LNCaP clone FGC (cell line): ENCODE measurements at regions not wholly inside any gene's neighbourhood (a gene's known extent, or its start where the extent isn't known, plus 50 kb on each side); places are given as distances from the start of the nearest gene placed in this dataset.

Experiments
- DNase-seq: peaks from one replicate; pipeline ENCODE4 v3.0.0-alpha.2; 2011; ENCODE audit warnings: low read depth
- H3K4me3 ChIP-seq: 2 replicates; pipeline ENCODE4 v1.5.1; 2011; ENCODE audit warnings: mild to moderate bottlenecking, low read depth, low read length, control low read depth
- CTCF ChIP-seq: IDR thresholded peaks from 2 replicates; pipeline ENCODE4 v1.5.1; 2012; ENCODE audit warnings: mild to moderate bottlenecking; ENCODE audit not compliant: control insufficient read depth, insufficient read depth; ENCODE audit errors: extremely low read depth

DNA sequence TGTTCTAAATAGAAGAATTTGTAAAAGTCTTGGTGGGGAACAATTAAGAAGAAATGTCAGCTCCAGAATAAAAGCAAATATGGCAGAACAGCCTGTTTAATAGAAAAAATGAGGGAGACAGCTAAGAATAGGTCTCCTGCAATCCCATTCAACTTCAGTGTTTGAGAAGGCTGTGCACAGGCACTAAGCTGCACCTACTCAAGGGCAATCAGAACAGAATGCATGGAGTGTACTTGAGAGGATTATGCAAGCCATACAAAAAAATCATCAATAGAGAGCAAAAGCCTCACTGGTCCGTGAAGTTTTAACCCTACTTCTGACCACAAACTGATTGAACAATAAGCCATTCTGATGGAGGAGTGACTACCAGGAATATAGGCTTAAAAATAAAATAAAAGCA, 690.7 kb upstream of the PCDH15 start:
- DNase-seq: no peak
- TF ChIP-seq CTCF: no peak
- no peak overlapping the region for H3K4me3 ChIP-seq

- no peak overlapping the region for H3K4me3 ChIP-seq
- no peak for DNase-seq
- TF ChIP-seq CTCF: no peak
These were observed 684.8 kb upstream of the PCDH15 start for GRCh38 chr10:55485827-55486226.

GRCh38 chr10:55476129-55476528, 675.1 kb upstream of the PCDH15 start:
- no peak overlapping the region for H3K4me3 ChIP-seq
- no peak for TF ChIP-seq CTCF
- no peak for DNase-seq

- no peak for TF ChIP-seq CTCF
- DNase-seq: no peak
- H3K4me3 ChIP-seq: no peak overlapping the region
These were observed 673.2 kb upstream of the PCDH15 start for GRCh38 chr10:55474258-55474657.

- H3K4me3 ChIP-seq: no peak overlapping the region
- no peak for DNase-seq
- no peak for TF ChIP-seq CTCF
These were observed 669.8 kb upstream of the PCDH15 start for GRCh38 chr10:55470840-55471239.

- TF ChIP-seq CTCF: no peak
- H3K4me3 ChIP-seq: no peak overlapping the region
- DNase-seq: no peak
These were observed 665.9 kb upstream of the PCDH15 start for GRCh38 chr10:55466806-55467504.

DNA sequence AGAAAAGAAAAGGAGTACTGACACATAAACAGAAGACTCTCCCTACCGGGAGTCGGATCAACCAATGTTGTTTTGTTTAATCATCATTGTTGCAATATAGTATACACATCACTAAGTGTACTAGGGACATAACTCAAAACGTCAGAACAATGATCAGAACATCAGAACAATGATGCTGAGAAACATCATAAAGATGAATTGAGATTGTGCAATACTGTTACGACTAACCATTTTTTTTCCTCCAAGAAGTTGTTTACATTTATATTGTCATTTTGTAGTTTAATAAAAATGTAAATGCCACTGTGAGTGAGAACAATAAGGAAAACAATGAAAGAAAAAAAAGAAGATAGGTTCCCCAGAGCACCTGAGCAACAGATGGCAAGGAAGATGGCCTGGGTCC, 663.1 kb upstream of the PCDH15 start:
- no peak for TF ChIP-seq CTCF
- DNase-seq: no peak
- H3K4me3 ChIP-seq: no peak overlapping the region
